ENCODE measurements at regions not wholly inside any gene's neighbourhood (a gene's known extent, or its start where the extent isn't known, plus 50 kb on each side); places are given as distances from the start of the nearest gene placed in this dataset.

- TF ChIP-seq CTCF (IDR thresholded peaks at IDR 0.05) (no peak), POLR2AphosphoS5 (IDR thresholded peaks at IDR 0.05; ENCODE audit: low read depth, low read length) (no peak), TCF7L2 (IDR thresholded peaks at IDR 0.05; ENCODE audit: low read depth, low read length) (no peak), REST (IDR thresholded peaks at IDR 0.05; ENCODE audit: insufficient read depth in 1 of 2, low read depth in 2 of 2, low read length in 1 of 2) (no peak), SIN3A (IDR thresholded peaks at IDR 0.05; ENCODE audit: borderline replicate concordance, insufficient read depth, low read depth, low read length) (no peak)
Observed at GRCh38 chr9:30058463-30058862, 2326.0 kb upstream of the ACO1 start.
